ENCODE measurements at regions not wholly inside any gene's neighbourhood (a gene's known extent, or its start where the extent isn't known, plus 50 kb on each side); places are given as distances from the start of the nearest gene placed in this dataset.

DNA sequence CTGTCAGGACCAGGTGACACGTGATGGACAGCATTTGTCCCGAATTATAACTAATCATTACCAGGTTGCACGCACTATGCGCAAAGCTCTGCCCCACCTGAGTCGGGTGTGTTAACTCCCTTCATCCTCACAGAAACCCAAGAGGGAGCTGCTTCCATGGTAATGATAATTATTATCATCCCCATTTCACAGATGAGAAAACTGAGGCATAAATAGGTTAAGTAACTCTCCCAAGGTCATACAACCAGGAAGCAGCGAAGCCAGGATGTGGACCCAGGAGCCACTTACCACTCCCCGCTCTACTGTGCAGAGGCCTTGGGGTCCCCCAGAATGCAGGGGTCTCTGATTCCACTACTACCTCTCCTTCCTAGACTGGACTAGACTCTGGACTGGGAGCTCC lies 76.7 kb upstream of the TARDBP start:
- TF ChIP-seq, protein P1, sequence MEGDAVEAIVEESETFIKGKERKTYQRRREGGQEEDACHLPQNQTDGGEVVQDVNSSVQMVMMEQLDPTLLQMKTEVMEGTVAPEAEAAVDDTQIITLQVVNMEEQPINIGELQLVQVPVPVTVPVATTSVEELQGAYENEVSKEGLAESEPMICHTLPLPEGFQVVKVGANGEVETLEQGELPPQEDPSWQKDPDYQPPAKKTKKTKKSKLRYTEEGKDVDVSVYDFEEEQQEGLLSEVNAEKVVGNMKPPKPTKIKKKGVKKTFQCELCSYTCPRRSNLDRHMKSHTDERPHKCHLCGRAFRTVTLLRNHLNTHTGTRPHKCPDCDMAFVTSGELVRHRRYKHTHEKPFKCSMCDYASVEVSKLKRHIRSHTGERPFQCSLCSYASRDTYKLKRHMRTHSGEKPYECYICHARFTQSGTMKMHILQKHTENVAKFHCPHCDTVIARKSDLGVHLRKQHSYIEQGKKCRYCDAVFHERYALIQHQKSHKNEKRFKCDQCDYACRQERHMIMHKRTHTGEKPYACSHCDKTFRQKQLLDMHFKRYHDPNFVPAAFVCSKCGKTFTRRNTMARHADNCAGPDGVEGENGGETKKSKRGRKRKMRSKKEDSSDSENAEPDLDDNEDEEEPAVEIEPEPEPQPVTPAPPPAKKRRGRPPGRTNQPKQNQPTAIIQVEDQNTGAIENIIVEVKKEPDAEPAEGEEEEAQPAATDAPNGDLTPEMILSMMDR (IDR thresholded peaks at IDR 0.05) = no peak
- TF ChIP-seq POLR2A (IDR thresholded peaks at IDR 0.05) = no peak

Data from body of pancreas (tissue), 4 donors.